GM23248 (cell line): ENCODE measurements at regions not wholly inside any gene's neighbourhood (a gene's known extent, or its start where the extent isn't known, plus 50 kb on each side); places are given as distances from the start of the nearest gene placed in this dataset.

ENCODE experiments used
- EZH2 ChIP-seq: fragments of 200-600 bp; sonication (generic); IDR thresholded peaks from 2 replicates; pipeline ENCODE4 v1.6.1; 2018; ENCODE audit warnings: antibody characterized with exemption, mild to moderate bottlenecking; ENCODE audit not compliant: insufficient read depth, poor library complexity, severe bottlenecking
- EZH2phosphoT487 ChIP-seq: fragments of 200-600 bp; sonication (generic); IDR thresholded peaks from 2 replicates; pipeline ENCODE4 v1.6.1; 2018; ENCODE audit warnings: antibody characterized with exemption, moderate library complexity, mild to moderate bottlenecking, low read depth; ENCODE audit not compliant: insufficient read depth

GRCh38 chr15:60120100-60120499 is 116.0 kb downstream of the FOXB1 start:
- TF ChIP-seq EZH2: no peak
- TF ChIP-seq EZH2phosphoT487: no peak
